WTC11 (cell line): ENCODE measurements at regions not wholly inside any gene's neighbourhood (a gene's known extent, or its start where the extent isn't known, plus 50 kb on each side); places are given as distances from the start of the nearest gene placed in this dataset.

Source experiments
- ATAC-seq: fragments of 200-7000 bp; cut with Tn5 transposase; 2 replicates; pipeline ENCODE4 v1.10.0; 2021; ENCODE audit warnings: mild to moderate bottlenecking, moderate library complexity
- CTCF ChIA-PET: fragments of 300-600 bp; sonication (Branson Sonifier 250); formaldehyde crosslinking; loops from one replicate; lab custom pipeline; 2021; ENCODE audit warnings: antibody characterized with exemption; lab: Charles Lee
- POLR2A ChIA-PET: fragments of 350-600 bp; sonication (Branson Sonifier 250); formaldehyde crosslinking; loops from one replicate; lab custom pipeline; 2021; ENCODE audit warnings: antibody characterized with exemption; lab: Charles Lee
- DNase-seq: peaks from one replicate; pipeline ENCODE4 v3.0.0; 2021; ENCODE audit warnings: low spot score
- H3K27ac Mint-ChIP-seq: 2 replicates; pipeline ENCODE4 v1.8.0; 2021; ENCODE audit warnings: mixed read lengths
- H3K27me3 Mint-ChIP-seq: 2 replicates; pipeline ENCODE4 v1.8.0; 2021; ENCODE audit warnings: low read depth, mild to moderate bottlenecking, moderate library complexity, mixed read lengths
- H3K36me3 Mint-ChIP-seq: 2 replicates; pipeline ENCODE4 v1.8.0; 2021; ENCODE audit warnings: mixed read lengths
- H3K4me1 Mint-ChIP-seq: 2 replicates; pipeline ENCODE4 v1.8.0; 2022; ENCODE audit warnings: mixed read lengths
- H3K4me3 Mint-ChIP-seq: 2 replicates; pipeline ENCODE4 v1.8.0; 2021; ENCODE audit warnings: mild to moderate bottlenecking, moderate library complexity, mixed read lengths
- H3K9me3 Mint-ChIP-seq: 2 replicates; pipeline ENCODE4 v1.8.0; 2021; ENCODE audit warnings: mixed read lengths
- ATF1 ChIP-seq: sonication (generic); formaldehyde crosslinking; IDR thresholded peaks from 2 replicates; pipeline ENCODE4 v1.8.1; 2023; ENCODE audit warnings: mild to moderate bottlenecking, moderate library complexity, missing genetic modification reagents
- ATF6 ChIP-seq: sonication (generic); formaldehyde crosslinking; IDR thresholded peaks from 2 replicates; pipeline ENCODE4 v1.8.1; 2023; ENCODE audit warnings: mild to moderate bottlenecking, missing genetic modification reagents
- EMX1 ChIP-seq: fragments of 250-450 bp; sonication (Bioruptor Pico); IDR thresholded peaks from 2 replicates; pipeline ENCODE4 v1.8.0; 2021; ENCODE audit warnings: mild to moderate bottlenecking
- ESRRA ChIP-seq: sonication (generic); formaldehyde crosslinking; IDR thresholded peaks from 2 replicates; pipeline ENCODE4 v1.8.1; 2022; ENCODE audit warnings: mild to moderate bottlenecking, missing genetic modification reagents, borderline replicate concordance
- FOXJ3 ChIP-seq: sonication (generic); formaldehyde crosslinking; IDR thresholded peaks from 2 replicates; pipeline ENCODE4 v1.9.0; 2021; ENCODE audit warnings: missing genetic modification reagents, mild to moderate bottlenecking, borderline replicate concordance
- IRF1 ChIP-seq: sonication (generic); formaldehyde crosslinking; IDR thresholded peaks from 2 replicates; pipeline ENCODE4 v1.8.0; 2023; ENCODE audit warnings: missing genetic modification reagents
- IRF2 ChIP-seq: sonication (generic); formaldehyde crosslinking; IDR thresholded peaks from 2 replicates; pipeline ENCODE4 v1.8.0; 2022; ENCODE audit warnings: low read depth, missing genetic modification reagents, borderline replicate concordance
- JAZF1 ChIP-seq: fragments of 250-450 bp; sonication (Bioruptor Pico); IDR thresholded peaks from 2 replicates; pipeline ENCODE4 v1.9.0; 2021; ENCODE audit warnings: moderate library complexity, mild to moderate bottlenecking, inconsistent platforms
- NFATC4 ChIP-seq: fragments of 250-450 bp; sonication (Bioruptor Pico); IDR thresholded peaks from 2 replicates; pipeline ENCODE4 v1.9.0; 2021; ENCODE audit warnings: mild to moderate bottlenecking
- NFE2L1 ChIP-seq: sonication (generic); formaldehyde crosslinking; IDR thresholded peaks from 2 replicates; pipeline ENCODE4 v1.8.1; 2023; ENCODE audit warnings: missing genetic modification reagents
- NR1H2 ChIP-seq: sonication (generic); formaldehyde crosslinking; IDR thresholded peaks from 2 replicates; pipeline ENCODE4 v1.9.0; 2021; ENCODE audit warnings: mild to moderate bottlenecking, moderate library complexity, missing genetic modification reagents
- NR2C2 ChIP-seq: sonication (generic); formaldehyde crosslinking; IDR thresholded peaks from 2 replicates; pipeline ENCODE4 v1.8.0; 2022; ENCODE audit warnings: mild to moderate bottlenecking, missing genetic modification reagents
- PRDM15 ChIP-seq: sonication (generic); formaldehyde crosslinking; IDR thresholded peaks from 2 replicates; pipeline ENCODE4 v1.8.0; 2022; ENCODE audit warnings: missing genetic modification reagents
- RELA ChIP-seq: sonication (generic); formaldehyde crosslinking; IDR thresholded peaks from 2 replicates; pipeline ENCODE4 v1.8.1; 2022; ENCODE audit warnings: missing genetic modification reagents, mild to moderate bottlenecking, borderline replicate concordance
- TCF7 ChIP-seq: sonication (generic); formaldehyde crosslinking; IDR thresholded peaks from 2 replicates; pipeline ENCODE4 v1.8.0; 2022; ENCODE audit warnings: mild to moderate bottlenecking, low read depth, missing genetic modification reagents, moderate library complexity
- ZNF138 ChIP-seq: sonication (generic); formaldehyde crosslinking; conservative IDR thresholded peaks from 2 replicates; pipeline ENCODE4 v1.8.1; 2022; ENCODE audit warnings: mild to moderate bottlenecking, moderate library complexity, missing genetic modification reagents
- ZNF425 ChIP-seq: fragments of 250-450 bp; sonication (Bioruptor Pico); conservative IDR thresholded peaks from 2 replicates; pipeline ENCODE4 v1.9.0; 2021; ENCODE audit warnings: mild to moderate bottlenecking
- TF ChIP-seq, protein P1 (sequence below): sonication (generic); formaldehyde crosslinking; IDR thresholded peaks from 2 replicates; pipeline ENCODE4 v1.8.1; 2022; ENCODE audit warnings: mild to moderate bottlenecking, missing genetic modification reagents, moderate library complexity, borderline replicate concordance
- TF ChIP-seq, protein P2 (sequence below): sonication (generic); formaldehyde crosslinking; IDR thresholded peaks from 2 replicates; pipeline ENCODE4 v1.8.1; 2022; ENCODE audit warnings: missing genetic modification reagents, borderline replicate concordance

- TF ChIP-seq ZNF138: no peak
- TF ChIP-seq IRF1 (CRISPR knock-in tag): no peak
- TF ChIP-seq ATF1 (CRISPR knock-in tag): no peak
- TF ChIP-seq JAZF1 (CRISPR knock-in tag): no peak
- no peak for TF ChIP-seq NR1H2 (CRISPR knock-in tag)
- no peak for TF ChIP-seq PRDM15 (CRISPR knock-in tag)
These were observed 76.4 kb upstream of the VANGL1 start (continued) for GRCh38 chr1:115565353-115565752.

DNA sequence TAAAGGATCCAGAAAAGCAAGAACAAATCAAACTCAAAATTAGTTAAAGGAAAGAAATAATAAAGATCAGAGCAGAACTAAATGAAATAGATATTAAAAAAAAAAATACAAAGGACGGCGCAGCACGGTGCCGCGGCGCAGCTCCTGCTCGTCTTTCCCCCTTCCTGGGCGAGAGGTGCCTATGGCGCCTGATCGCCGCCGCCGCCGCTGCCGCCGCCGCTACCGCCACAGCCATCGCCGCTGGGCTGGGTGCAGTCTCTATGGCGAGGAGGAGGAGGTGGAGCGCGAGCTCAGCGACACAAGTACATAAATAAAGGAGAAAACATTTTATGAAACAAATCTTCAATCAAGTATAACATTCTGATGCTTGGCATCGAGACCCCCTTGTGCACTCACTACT lies 77.6 kb upstream of the VANGL1 start:
- ChIA-PET POLR2A (no interaction called here), CTCF (interaction anchor here (2.1 to 2.4 kb wide), 2 partner anchors 32 to 143 kb away, joined by 7 to 10 read pairs; no protein-coding TSS in a partner anchor)
- TF ChIP-seq ESRRA (CRISPR knock-in tag) (no peak), IRF2 (CRISPR knock-in tag) (no peak), NFATC4 (CRISPR knock-in tag) (no peak), EMX1 (no peak), ATF6 (CRISPR knock-in tag) (no peak), RELA (CRISPR knock-in tag) (no peak), NR2C2 (CRISPR knock-in tag) (no peak), NFE2L1 (CRISPR knock-in tag) (no peak), ZNF138 (no peak), TCF7 (no peak), FOXJ3 (no peak), ZNF425 (CRISPR knock-in tag) (no peak), JAZF1 (CRISPR knock-in tag) (no peak)
- TF ChIP-seq, protein P1, sequence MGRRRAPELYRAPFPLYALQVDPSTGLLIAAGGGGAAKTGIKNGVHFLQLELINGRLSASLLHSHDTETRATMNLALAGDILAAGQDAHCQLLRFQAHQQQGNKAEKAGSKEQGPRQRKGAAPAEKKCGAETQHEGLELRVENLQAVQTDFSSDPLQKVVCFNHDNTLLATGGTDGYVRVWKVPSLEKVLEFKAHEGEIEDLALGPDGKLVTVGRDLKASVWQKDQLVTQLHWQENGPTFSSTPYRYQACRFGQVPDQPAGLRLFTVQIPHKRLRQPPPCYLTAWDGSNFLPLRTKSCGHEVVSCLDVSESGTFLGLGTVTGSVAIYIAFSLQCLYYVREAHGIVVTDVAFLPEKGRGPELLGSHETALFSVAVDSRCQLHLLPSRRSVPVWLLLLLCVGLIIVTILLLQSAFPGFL (CRISPR knock-in tag): no peak
- TF ChIP-seq, protein P2, sequence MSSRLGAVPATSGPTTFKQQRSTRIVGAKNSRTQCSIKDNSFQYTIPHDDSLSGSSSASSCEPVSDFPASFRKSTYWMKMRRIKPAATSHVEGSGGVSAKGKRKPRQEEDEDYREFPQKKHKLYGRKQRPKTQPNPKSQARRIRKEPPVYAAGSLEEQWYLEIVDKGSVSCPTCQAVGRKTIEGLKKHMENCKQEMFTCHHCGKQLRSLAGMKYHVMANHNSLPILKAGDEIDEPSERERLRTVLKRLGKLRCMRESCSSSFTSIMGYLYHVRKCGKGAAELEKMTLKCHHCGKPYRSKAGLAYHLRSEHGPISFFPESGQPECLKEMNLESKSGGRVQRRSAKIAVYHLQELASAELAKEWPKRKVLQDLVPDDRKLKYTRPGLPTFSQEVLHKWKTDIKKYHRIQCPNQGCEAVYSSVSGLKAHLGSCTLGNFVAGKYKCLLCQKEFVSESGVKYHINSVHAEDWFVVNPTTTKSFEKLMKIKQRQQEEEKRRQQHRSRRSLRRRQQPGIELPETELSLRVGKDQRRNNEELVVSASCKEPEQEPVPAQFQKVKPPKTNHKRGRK (CRISPR knock-in tag): no peak
- peaks cover 11% of the 10 kb centered on the region for H3K36me3 Mint-ChIP-seq
- peaks cover 18% of the 10 kb centered on the region for H3K27me3 Mint-ChIP-seq
- peaks cover 22% of the 10 kb centered on the region for H3K9me3 Mint-ChIP-seq
- peak overlapping the region; percentile 56 for H3K4me3 Mint-ChIP-seq
- H3K27ac Mint-ChIP-seq: no peak overlapping the region
- H3K4me1 Mint-ChIP-seq: no peaks in the 10 kb centered on the region
- ATAC-seq (peak; percentile 88), DNase-seq (peak; percentile 58)
